Trophoblast cell (in vitro differentiated cells and primary cell): ENCODE measurements at regions not wholly inside any gene's neighbourhood (a gene's known extent, or its start where the extent isn't known, plus 50 kb on each side); places are given as distances from the start of the nearest gene placed in this dataset.

ENCODE experiments used
- DNase-seq, 2 donors: peaks; one replicate each; pipeline ENCODE4 v3.0.0-alpha.2; 2016
- H2AFZ ChIP-seq: 2 replicates; pipeline ENCODE4 v1.6.1; 2013; ENCODE audit warnings: low read length, moderate library complexity, mild to moderate bottlenecking; ENCODE audit not compliant: insufficient read depth, poor library complexity
- H2AK5ac ChIP-seq: 2 replicates; pipeline ENCODE4 v1.6.1; 2013; ENCODE audit warnings: mild to moderate bottlenecking, low read length
- H2BK120ac ChIP-seq: 2 replicates; pipeline ENCODE4 v1.6.1; 2013; ENCODE audit warnings: low read length, mild to moderate bottlenecking, moderate library complexity; ENCODE audit not compliant: insufficient read depth, poor library complexity
- H2BK12ac ChIP-seq: 2 replicates; pipeline ENCODE4 v1.6.1; 2013; ENCODE audit warnings: mild to moderate bottlenecking, low read length, moderate library complexity
- H2BK5ac ChIP-seq: 2 replicates; pipeline ENCODE4 v1.6.1; 2013; ENCODE audit warnings: low read length, low read depth, moderate library complexity, mild to moderate bottlenecking; ENCODE audit not compliant: poor library complexity
- H3K14ac ChIP-seq: 2 replicates; pipeline ENCODE4 v1.6.1; 2013; ENCODE audit warnings: mild to moderate bottlenecking, low read length
- H3K18ac ChIP-seq: 2 replicates; pipeline ENCODE4 v1.6.1; 2013; ENCODE audit warnings: mild to moderate bottlenecking, low read length
- H3K23ac ChIP-seq: 2 replicates; pipeline ENCODE4 v1.6.1; 2013; ENCODE audit warnings: low read length
- H3K27ac ChIP-seq: 2 replicates; pipeline ENCODE4 v1.5.1; 2013; ENCODE audit warnings: low read depth, mild to moderate bottlenecking, inconsistent platforms, low read length, moderate library complexity
- H3K27me3 ChIP-seq: 2 replicates; pipeline ENCODE4 v1.6.1; 2013; ENCODE audit warnings: inconsistent platforms, mild to moderate bottlenecking, low read length, moderate library complexity; ENCODE audit not compliant: insufficient read depth
- H3K36me3 ChIP-seq, 2 experiments: 1 replicate in 1 of 2; 2 replicates in 1 of 2; pipeline ENCODE4 v1.6.1; 2013; ENCODE audit warnings: low read length in 2 of 2, mild to moderate bottlenecking in 2 of 2, moderate library complexity in 1 of 2; ENCODE audit not compliant: insufficient read depth in 2 of 2, control insufficient read depth in 1 of 2
- H3K4ac ChIP-seq: 2 replicates; pipeline ENCODE4 v1.6.1; 2013; ENCODE audit warnings: low read depth, mild to moderate bottlenecking, low read length, moderate library complexity
- H3K4me1 ChIP-seq, 2 experiments: 1 replicate in 1 of 2; 2 replicates in 1 of 2; pipeline ENCODE4 v1.6.1; 2013; ENCODE audit warnings: low read length in 2 of 2, mild to moderate bottlenecking in 2 of 2, moderate library complexity in 1 of 2; ENCODE audit not compliant: insufficient read depth in 2 of 2, control insufficient read depth in 1 of 2
- H3K4me2 ChIP-seq: 2 replicates; pipeline ENCODE4 v1.6.1; 2013; ENCODE audit warnings: inconsistent platforms, mild to moderate bottlenecking, low read length, moderate library complexity
- H3K4me3 ChIP-seq: 2 replicates; pipeline ENCODE4 v1.5.1; 2013; ENCODE audit warnings: mild to moderate bottlenecking, low read depth, low read length, inconsistent platforms
- H3K79me1 ChIP-seq: one replicate; pipeline ENCODE4 v1.6.1; 2013; ENCODE audit warnings: low read length
- H3K79me2 ChIP-seq: 2 replicates; pipeline ENCODE4 v1.6.1; 2013; ENCODE audit warnings: low read length, mild to moderate bottlenecking; ENCODE audit not compliant: control insufficient read depth, insufficient read depth, poor library complexity
- H3K9ac ChIP-seq: 2 replicates; pipeline ENCODE4 v1.6.1; 2013; ENCODE audit warnings: mild to moderate bottlenecking, low read length
- H3K9me3 ChIP-seq: 2 replicates; pipeline ENCODE4 v1.6.1; 2013; ENCODE audit warnings: low read depth, mild to moderate bottlenecking, control low read depth, inconsistent platforms, low read length; ENCODE audit not compliant: insufficient read depth
- H4K12ac ChIP-seq: 2 replicates; pipeline ENCODE4 v1.6.1; 2013; ENCODE audit warnings: low read depth, mild to moderate bottlenecking, low read length, moderate library complexity
- H4K8ac ChIP-seq: 2 replicates; pipeline ENCODE4 v1.6.1; 2013; ENCODE audit warnings: low read depth, mild to moderate bottlenecking, low read length, moderate library complexity
- H4K91ac ChIP-seq: one replicate; pipeline ENCODE4 v1.6.1; 2013; ENCODE audit warnings: low read depth, mild to moderate bottlenecking, low read length, moderate library complexity
- WGBS: extraction: QIAGEN DNeasy Blood & Tissue Kit; methylation state at CpG from one replicate; pipeline ENCODE4 v1.1.7; 2013; ENCODE audit warnings: missing lambda C conversion rate; ENCODE audit not compliant: insufficient read length, insufficient coverage; ENCODE audit errors: extremely low coverage; 5-methylcytosine and 5-hydroxymethylcytosine counted together

DNA sequence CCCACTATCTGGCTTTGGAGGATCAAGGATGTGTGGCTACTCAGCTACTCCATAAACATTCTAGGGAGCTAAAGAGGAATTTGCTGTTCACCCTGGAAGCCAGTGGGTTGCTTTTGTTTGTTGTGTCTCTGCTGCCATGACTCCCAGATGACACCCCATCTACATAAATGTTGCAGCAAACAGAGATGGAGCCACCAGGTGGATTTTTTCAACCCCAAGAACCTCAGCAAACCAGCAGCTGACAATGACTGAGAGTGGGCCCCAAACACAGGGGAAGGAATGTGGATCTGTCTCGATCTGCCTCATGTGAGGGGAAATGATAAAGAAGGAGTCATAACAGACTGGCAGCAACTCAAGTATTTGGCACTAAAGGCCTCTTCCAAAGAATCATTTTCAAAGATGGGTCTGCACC lies 132.7 kb upstream of the TNC start:
- peaks cover 1% of the 10 kb centered on the region for H3K9me3 ChIP-seq
- no peak overlapping the region for H2BK120ac ChIP-seq
- no peaks in the 10 kb centered on the region for H3K36me3 ChIP-seq
- H2AFZ ChIP-seq, result no peak overlapping the region
- no peak for DNase-seq
- no peak overlapping the region for H3K18ac ChIP-seq
- no peak overlapping the region for H3K9ac ChIP-seq
- H3K4ac ChIP-seq, result no peak overlapping the region
- no CpG with 5 or more reads among the region's 1 CpG for WGBS
- H2BK12ac ChIP-seq, result no peak overlapping the region
- no peaks in the 10 kb centered on the region for H3K27me3 ChIP-seq
- H2AK5ac ChIP-seq, result no peak overlapping the region
- no peak overlapping the region for H3K23ac ChIP-seq
- no peaks in the 10 kb centered on the region for H3K79me2 ChIP-seq
- no peak overlapping the region for H2BK5ac ChIP-seq
- H4K12ac ChIP-seq, result no peak overlapping the region
- no peak overlapping the region for H4K91ac ChIP-seq
- no peak overlapping the region for H3K4me3 ChIP-seq
- H3K14ac ChIP-seq, result no peak overlapping the region
- H3K4me1 ChIP-seq, result no peaks in the 10 kb centered on the region
- H3K79me1 ChIP-seq, result no peaks in the 10 kb centered on the region
- no peak overlapping the region for H3K27ac ChIP-seq
- no peak overlapping the region for H4K8ac ChIP-seq
- H3K4me2 ChIP-seq, result no peak overlapping the region

DNA sequence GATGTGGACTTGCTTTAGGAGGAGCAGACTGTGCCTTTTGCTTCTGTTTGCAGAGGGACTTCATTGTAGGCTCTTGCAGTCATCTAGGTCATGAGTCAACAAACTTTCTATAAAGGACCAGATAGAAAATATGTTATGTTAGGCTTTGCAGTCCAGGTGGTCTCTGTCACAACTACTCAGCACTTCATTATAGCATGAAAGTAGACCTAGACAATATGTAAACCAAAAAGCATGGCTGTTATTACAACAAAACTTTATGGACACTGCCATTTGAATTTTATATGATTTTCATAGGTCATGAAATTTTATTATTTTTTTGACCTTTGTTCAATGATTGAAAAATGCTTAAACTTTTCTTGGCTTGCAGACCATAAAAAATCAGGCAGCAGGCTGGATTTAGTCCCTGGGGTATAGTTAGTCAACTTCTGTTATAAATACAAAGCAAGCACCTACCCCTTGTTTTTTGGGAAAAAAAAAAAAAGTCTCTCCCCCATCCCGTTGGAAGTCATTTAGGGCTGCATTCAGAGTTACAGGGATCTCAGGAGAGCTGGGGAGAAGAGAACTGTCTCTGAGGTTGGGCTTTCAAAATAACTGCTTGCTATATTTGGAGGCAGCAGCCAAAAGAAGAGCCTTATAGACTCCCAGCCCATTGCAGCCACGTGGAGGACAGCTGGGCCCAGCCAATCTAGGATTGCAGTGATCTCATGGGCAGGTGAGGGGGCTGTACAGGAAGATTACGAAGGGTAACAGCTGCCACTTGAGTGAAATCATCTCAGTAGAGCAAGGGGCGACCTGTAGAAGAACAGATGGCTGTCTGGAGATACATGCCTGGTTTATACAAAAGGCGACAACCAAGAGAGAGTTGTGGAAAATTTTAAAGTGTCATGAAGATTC lies 136.6 kb upstream of the TNC start:
- no peak overlapping the region for H4K8ac ChIP-seq
- no CpG with 5 or more reads among the region's 5 CpGs for whole genome bisulfite sequencing
- no peak overlapping the region for H3K23ac ChIP-seq

GRCh38 chr9:115261656-115262081 lies 143.7 kb upstream of the TNC start:
- no peak overlapping the region for H2BK12ac ChIP-seq
- H2BK120ac ChIP-seq, result no peak overlapping the region
- no peak overlapping the region for H4K12ac ChIP-seq
- H3K4ac ChIP-seq, result no peak overlapping the region
- no peaks in the 10 kb centered on the region for H3K79me1 ChIP-seq
- no peak overlapping the region for H4K8ac ChIP-seq
- H2BK5ac ChIP-seq, result no peak overlapping the region
- H3K23ac ChIP-seq, result no peak overlapping the region
- peaks cover 3 to 4% of the 10 kb centered on the region in 2 experiments for H3K4me1 ChIP-seq
- H3K4me3 ChIP-seq, result no peak overlapping the region
- H3K18ac ChIP-seq, result no peak overlapping the region
- no peak overlapping the region for H4K91ac ChIP-seq
- H2AFZ ChIP-seq, result no peak overlapping the region
- DNase-seq, result no peak
- H3K79me2 ChIP-seq, result no peaks in the 10 kb centered on the region
- no peaks in the 10 kb centered on the region for H3K27me3 ChIP-seq
- H3K9ac ChIP-seq, result no peak overlapping the region
- H3K14ac ChIP-seq, result no peak overlapping the region
- H3K9me3 ChIP-seq, result no peaks in the 10 kb centered on the region
- H3K36me3 ChIP-seq, result no peaks in the 10 kb centered on the region
- H3K27ac ChIP-seq, result no peak overlapping the region
- no peak overlapping the region for H2AK5ac ChIP-seq
- no peak overlapping the region for H3K4me2 ChIP-seq

More for the DNA sequence above, 136.6 kb upstream of the TNC start:
- Histone ChIP-seq H2BK120ac (no peak overlapping the region), H3K14ac (no peak overlapping the region), H2BK5ac (no peak overlapping the region), H4K12ac (no peak overlapping the region), H3K9me3 (no peaks in the 10 kb centered on the region), H2AK5ac (no peak overlapping the region), H3K27ac (no peak overlapping the region), H3K4me2 (no peak overlapping the region), H3K36me3 (no peaks in the 10 kb centered on the region), H3K9ac (no peak overlapping the region), H2AFZ (no peak overlapping the region), H3K27me3 (no peaks in the 10 kb centered on the region), H4K91ac (no peak overlapping the region), H3K4ac (no peak overlapping the region), H3K79me2 (no peaks in the 10 kb centered on the region), H3K4me3 (no peak overlapping the region), H3K4me1 (no peaks in the 10 kb centered on the region), H3K18ac (no peak overlapping the region), H2BK12ac (no peak overlapping the region), H3K79me1 (no peaks in the 10 kb centered on the region)
- DNase-seq, result peak; percentile 18 to 27

DNA sequence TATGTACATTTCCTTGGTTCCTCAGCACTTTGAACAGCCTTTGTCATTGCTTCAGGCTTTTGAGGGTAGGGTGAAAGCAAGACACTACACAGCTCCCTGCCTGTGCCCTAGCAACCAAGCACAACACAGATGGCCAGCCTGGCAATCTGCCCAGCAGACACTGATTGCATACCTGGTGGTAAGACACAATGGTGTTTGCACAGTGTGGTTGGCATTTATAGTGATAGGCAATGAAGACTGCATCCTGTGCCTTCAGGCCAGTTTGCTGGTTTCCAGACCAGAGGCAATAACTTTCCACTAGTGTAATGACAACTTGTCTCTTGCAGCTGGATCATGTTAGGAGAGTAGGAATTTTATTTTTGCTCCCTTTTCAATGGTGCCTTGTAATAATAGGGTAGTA lies 144.5 kb upstream of the TNC start:
- H3K9ac ChIP-seq, result no peak overlapping the region
- no peak overlapping the region for H3K4me3 ChIP-seq

More for the DNA sequence above, 144.5 kb upstream of the TNC start:
- Histone ChIP-seq H3K4me1 (peaks cover 3 to 4% of the 10 kb centered on the region in 2 experiments), H4K12ac (no peak overlapping the region), H3K27ac (no peak overlapping the region), H3K4ac (no peak overlapping the region), H2BK5ac (no peak overlapping the region), H2BK12ac (no peak overlapping the region), H3K18ac (no peak overlapping the region), H3K4me2 (no peak overlapping the region), H3K79me1 (no peaks in the 10 kb centered on the region), H3K36me3 (no peaks in the 10 kb centered on the region), H4K91ac (no peak overlapping the region), H3K9me3 (no peaks in the 10 kb centered on the region), H4K8ac (no peak overlapping the region), H3K79me2 (no peaks in the 10 kb centered on the region), H3K14ac (no peak overlapping the region), H2AK5ac (no peak overlapping the region), H3K23ac (no peak overlapping the region), H3K27me3 (no peaks in the 10 kb centered on the region), H2AFZ (no peak overlapping the region), H2BK120ac (no peak overlapping the region)
- DNase-seq, result peak in 1 of 2 donors; percentile 6
